ENCODE measurements at regions not wholly inside any gene's neighbourhood (a gene's known extent, or its start where the extent isn't known, plus 50 kb on each side); places are given as distances from the start of the nearest gene placed in this dataset.

DNA sequence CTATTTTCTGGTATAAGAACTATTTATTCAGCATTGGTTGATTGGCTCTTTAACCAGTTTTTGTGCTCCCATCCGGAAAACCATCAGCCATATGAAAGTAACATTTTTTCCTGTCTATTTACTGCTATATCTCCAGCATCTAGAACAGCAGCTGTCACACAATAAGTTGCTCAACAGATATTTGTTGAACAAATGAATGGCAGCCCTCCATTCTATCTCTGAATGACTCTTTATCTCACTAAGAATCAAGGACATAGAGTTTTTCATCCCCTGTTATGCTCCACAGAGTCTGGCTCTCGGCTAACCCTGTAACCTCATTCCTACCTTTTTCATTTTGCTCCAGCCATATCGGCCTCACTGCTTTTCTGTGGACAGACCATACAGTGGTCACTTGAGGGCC, 145.5 kb downstream of the SLITRK6 start:
- no peak overlapping the region for H3K4me3 ChIP-seq (replicated peaks; ENCODE audit: insufficient read depth, low read length)
- TF ChIP-seq SPI1 (IDR thresholded peaks at IDR 0.05; ENCODE audit: borderline replicate concordance, low read depth) (no peak), POLR2AphosphoS5 (IDR thresholded peaks at IDR 0.05; ENCODE audit: low read depth) (no peak)

DNA sequence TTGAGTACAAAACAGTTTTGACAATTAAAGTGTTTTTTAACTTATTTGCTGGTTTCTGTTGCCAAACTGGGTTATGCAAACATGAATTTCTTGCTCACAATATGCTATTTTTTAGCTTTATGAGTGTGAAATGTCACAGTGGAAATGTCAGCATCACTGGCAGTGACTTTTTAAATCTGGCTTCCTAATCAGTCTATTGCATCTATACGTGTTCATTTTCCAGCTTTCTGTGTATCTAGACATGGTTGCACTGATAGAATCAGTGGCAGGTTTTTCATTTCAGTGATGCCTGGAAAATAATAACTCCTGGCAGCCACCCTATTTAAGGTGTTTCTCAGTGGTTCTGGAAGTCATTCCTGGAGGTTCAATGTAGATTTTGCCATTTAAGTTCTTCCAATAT, 146.7 kb downstream of the SLITRK6 start:
- DNase-seq (ENCODE audit: low read depth in 1 of 2, low spot score in 1 of 2), result no peak
- TF ChIP-seq, protein P1, sequence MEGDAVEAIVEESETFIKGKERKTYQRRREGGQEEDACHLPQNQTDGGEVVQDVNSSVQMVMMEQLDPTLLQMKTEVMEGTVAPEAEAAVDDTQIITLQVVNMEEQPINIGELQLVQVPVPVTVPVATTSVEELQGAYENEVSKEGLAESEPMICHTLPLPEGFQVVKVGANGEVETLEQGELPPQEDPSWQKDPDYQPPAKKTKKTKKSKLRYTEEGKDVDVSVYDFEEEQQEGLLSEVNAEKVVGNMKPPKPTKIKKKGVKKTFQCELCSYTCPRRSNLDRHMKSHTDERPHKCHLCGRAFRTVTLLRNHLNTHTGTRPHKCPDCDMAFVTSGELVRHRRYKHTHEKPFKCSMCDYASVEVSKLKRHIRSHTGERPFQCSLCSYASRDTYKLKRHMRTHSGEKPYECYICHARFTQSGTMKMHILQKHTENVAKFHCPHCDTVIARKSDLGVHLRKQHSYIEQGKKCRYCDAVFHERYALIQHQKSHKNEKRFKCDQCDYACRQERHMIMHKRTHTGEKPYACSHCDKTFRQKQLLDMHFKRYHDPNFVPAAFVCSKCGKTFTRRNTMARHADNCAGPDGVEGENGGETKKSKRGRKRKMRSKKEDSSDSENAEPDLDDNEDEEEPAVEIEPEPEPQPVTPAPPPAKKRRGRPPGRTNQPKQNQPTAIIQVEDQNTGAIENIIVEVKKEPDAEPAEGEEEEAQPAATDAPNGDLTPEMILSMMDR (IDR thresholded peaks at IDR 0.05; ENCODE audit: insufficient read depth, low read length), result no peak
- TF ChIP-seq POLR2AphosphoS5 (IDR thresholded peaks at IDR 0.05; ENCODE audit: low read depth) (no peak), GABPA (IDR thresholded peaks at IDR 0.05; ENCODE audit: low read depth) (no peak), SPI1 (IDR thresholded peaks at IDR 0.05; ENCODE audit: borderline replicate concordance, low read depth) (no peak)
- TF ChIP-seq, protein P2, sequence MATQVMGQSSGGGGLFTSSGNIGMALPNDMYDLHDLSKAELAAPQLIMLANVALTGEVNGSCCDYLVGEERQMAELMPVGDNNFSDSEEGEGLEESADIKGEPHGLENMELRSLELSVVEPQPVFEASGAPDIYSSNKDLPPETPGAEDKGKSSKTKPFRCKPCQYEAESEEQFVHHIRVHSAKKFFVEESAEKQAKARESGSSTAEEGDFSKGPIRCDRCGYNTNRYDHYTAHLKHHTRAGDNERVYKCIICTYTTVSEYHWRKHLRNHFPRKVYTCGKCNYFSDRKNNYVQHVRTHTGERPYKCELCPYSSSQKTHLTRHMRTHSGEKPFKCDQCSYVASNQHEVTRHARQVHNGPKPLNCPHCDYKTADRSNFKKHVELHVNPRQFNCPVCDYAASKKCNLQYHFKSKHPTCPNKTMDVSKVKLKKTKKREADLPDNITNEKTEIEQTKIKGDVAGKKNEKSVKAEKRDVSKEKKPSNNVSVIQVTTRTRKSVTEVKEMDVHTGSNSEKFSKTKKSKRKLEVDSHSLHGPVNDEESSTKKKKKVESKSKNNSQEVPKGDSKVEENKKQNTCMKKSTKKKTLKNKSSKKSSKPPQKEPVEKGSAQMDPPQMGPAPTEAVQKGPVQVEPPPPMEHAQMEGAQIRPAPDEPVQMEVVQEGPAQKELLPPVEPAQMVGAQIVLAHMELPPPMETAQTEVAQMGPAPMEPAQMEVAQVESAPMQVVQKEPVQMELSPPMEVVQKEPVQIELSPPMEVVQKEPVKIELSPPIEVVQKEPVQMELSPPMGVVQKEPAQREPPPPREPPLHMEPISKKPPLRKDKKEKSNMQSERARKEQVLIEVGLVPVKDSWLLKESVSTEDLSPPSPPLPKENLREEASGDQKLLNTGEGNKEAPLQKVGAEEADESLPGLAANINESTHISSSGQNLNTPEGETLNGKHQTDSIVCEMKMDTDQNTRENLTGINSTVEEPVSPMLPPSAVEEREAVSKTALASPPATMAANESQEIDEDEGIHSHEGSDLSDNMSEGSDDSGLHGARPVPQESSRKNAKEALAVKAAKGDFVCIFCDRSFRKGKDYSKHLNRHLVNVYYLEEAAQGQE (IDR thresholded peaks at IDR 0.05; ENCODE audit: insufficient replicate concordance, low read depth), result no peak
- no peak overlapping the region for H3K27ac ChIP-seq (replicated peaks)

More for the DNA sequence above, 145.5 kb downstream of the SLITRK6 start:
- DNase-seq (ENCODE audit: low read depth in 1 of 2, low spot score in 1 of 2), result no peak
- Histone ChIP-seq H3K27me3 (ENCODE audit: insufficient read depth, poor library complexity, severe bottlenecking) (no peaks in the 10 kb centered on the region), H3K27ac (replicated peaks) (no peak overlapping the region)

DNA sequence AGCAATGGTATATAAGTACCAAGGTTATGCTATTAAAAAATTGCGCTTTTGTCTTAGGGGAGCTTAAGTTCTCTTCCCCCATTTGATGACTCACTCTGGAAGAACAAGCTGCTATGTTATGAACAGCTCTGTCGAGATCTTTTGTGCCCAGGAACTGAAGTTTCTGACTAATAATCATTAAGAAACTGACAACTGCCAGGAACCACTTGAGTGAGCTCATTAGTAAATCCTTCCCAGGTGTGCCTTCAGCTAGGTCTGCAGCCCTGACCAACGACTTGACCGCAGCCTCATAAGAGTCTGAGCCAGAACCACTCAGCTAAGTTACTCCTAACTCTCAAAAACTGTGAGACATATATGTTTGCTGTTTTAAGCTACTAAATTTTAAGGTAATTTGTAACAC, 147.8 kb downstream of the SLITRK6 start:
- H3K27ac ChIP-seq (replicated peaks), result no peak overlapping the region
- no peak for TF ChIP-seq POLR2AphosphoS5 (IDR thresholded peaks at IDR 0.05; ENCODE audit: low read depth)
- TF ChIP-seq, protein P2 (IDR thresholded peaks at IDR 0.05; ENCODE audit: insufficient replicate concordance, low read depth), result no peak
- TF ChIP-seq GABPA (IDR thresholded peaks at IDR 0.05; ENCODE audit: low read depth), result no peak
- no peak for TF ChIP-seq SPI1 (IDR thresholded peaks at IDR 0.05; ENCODE audit: borderline replicate concordance, low read depth)
- TF ChIP-seq, protein P1 (IDR thresholded peaks at IDR 0.05; ENCODE audit: insufficient read depth, low read length), result no peak
- no peak overlapping the region for H3K4me3 ChIP-seq (replicated peaks; ENCODE audit: insufficient read depth, low read length)
- no peak for DNase-seq (ENCODE audit: low read depth in 1 of 2, low spot score in 1 of 2)
- H3K27me3 ChIP-seq (ENCODE audit: insufficient read depth, poor library complexity, severe bottlenecking), result no peaks in the 10 kb centered on the region

More for the DNA sequence above, 146.7 kb downstream of the SLITRK6 start:
- Histone ChIP-seq H3K4me3 (replicated peaks; ENCODE audit: insufficient read depth, low read length) (no peak overlapping the region), H3K27me3 (ENCODE audit: insufficient read depth, poor library complexity, severe bottlenecking) (no peaks in the 10 kb centered on the region)

DNA sequence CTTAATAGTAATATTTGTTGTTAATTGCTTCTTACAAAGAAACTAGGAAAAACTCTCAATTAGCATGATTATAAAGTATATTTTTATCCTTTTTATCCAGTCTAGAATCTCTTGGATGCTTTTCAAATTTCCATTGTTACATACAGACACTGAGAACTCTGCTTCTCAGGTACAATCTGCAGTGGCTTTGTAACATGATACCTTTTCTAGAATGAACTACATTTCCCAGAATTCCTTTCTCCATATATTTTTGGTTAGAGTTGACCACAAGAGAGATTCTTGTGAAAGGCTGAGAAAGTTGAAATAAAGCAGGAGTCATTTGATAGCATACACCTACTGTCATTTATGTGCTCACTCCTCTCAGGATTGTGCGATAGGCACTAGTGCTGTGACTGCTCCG, 148.6 kb downstream of the SLITRK6 start:
- DNase-seq (ENCODE audit: low read depth in 1 of 2, low spot score in 1 of 2), result no peak
- TF ChIP-seq, protein P1 (IDR thresholded peaks at IDR 0.05; ENCODE audit: insufficient read depth, low read length), result no peak
- TF ChIP-seq SPI1 (IDR thresholded peaks at IDR 0.05; ENCODE audit: borderline replicate concordance, low read depth) (no peak), GABPA (IDR thresholded peaks at IDR 0.05; ENCODE audit: low read depth) (no peak), POLR2AphosphoS5 (IDR thresholded peaks at IDR 0.05; ENCODE audit: low read depth) (no peak)
- TF ChIP-seq, protein P2 (IDR thresholded peaks at IDR 0.05; ENCODE audit: insufficient replicate concordance, low read depth), result no peak
- Histone ChIP-seq H3K27ac (replicated peaks) (no peak overlapping the region), H3K27me3 (ENCODE audit: insufficient read depth, poor library complexity, severe bottlenecking) (no peaks in the 10 kb centered on the region), H3K4me3 (replicated peaks; ENCODE audit: insufficient read depth, low read length) (no peak overlapping the region)
